SU-DHL-6 (cell line): ENCODE measurements at regions not wholly inside any gene's neighbourhood (a gene's known extent, or its start where the extent isn't known, plus 50 kb on each side); places are given as distances from the start of the nearest gene placed in this dataset.

Source experiments
- H2AFZ ChIP-seq: fragments of 200-600 bp; sonication (generic); 2 replicates; pipeline ENCODE4 v1.6.1; 2014; ENCODE audit warnings: low read depth, mild to moderate bottlenecking, moderate library complexity, mixed read lengths, antibody characterized with exemption, low read length; ENCODE audit not compliant: severe bottlenecking
- H3F3A ChIP-seq: fragments of 200-600 bp; shearing (Covaris generic); 2 replicates; pipeline ENCODE4 v1.6.0; 2016; ENCODE audit warnings: antibody characterized with exemption, mild to moderate bottlenecking; ENCODE audit not compliant: insufficient read depth
- H3K27ac ChIP-seq: fragments of 200-600 bp; sonication (generic); 2 replicates; pipeline ENCODE4 v1.5.1; 2016; ENCODE audit warnings: low read depth, mild to moderate bottlenecking, low read length, moderate library complexity, mixed read lengths
- H3K27me3 ChIP-seq: fragments of 200-600 bp; sonication (generic), shearing (Covaris generic); 2 replicates; pipeline ENCODE4 v1.6.0; 2014; ENCODE audit warnings: mild to moderate bottlenecking, low read length
- H3K36me3 ChIP-seq: fragments of 200-600 bp; sonication (generic); 2 replicates; pipeline ENCODE4 v1.6.1; 2014; ENCODE audit warnings: mild to moderate bottlenecking, low read length, mixed read lengths
- H3K4me2 ChIP-seq: fragments of 300-600, 200-600 bp; shearing (Covaris generic), sonication (generic); 2 replicates; pipeline ENCODE4 v1.6.0; 2014; ENCODE audit warnings: low read length, low read depth, mild to moderate bottlenecking; ENCODE audit not compliant: poor library complexity, severe bottlenecking
- H3K4me3 ChIP-seq: fragments of 200-600 bp; sonication (generic); 2 replicates; pipeline ENCODE4 v1.5.1; 2014; ENCODE audit warnings: antibody characterized with exemption, low read length, mild to moderate bottlenecking, mixed read lengths; ENCODE audit not compliant: insufficient read depth, poor library complexity, severe bottlenecking
- H3K79me2 ChIP-seq: fragments of 200-600 bp; sonication (generic); 2 replicates; pipeline ENCODE4 v1.6.1; 2014; ENCODE audit warnings: mild to moderate bottlenecking, low read length, moderate library complexity; ENCODE audit not compliant: insufficient read depth
- H3K9ac ChIP-seq: fragments of 200-600 bp; sonication (generic); 2 replicates; pipeline ENCODE4 v1.7.0; 2014; ENCODE audit warnings: mild to moderate bottlenecking, low read length
- H3K9me2 ChIP-seq: fragments of 200-600 bp; sonication (generic); replicated peaks from 2 replicates; pipeline ENCODE4 v1.6.1; 2014; ENCODE audit warnings: low read length; ENCODE audit not compliant: insufficient read depth
- H3K9me3 ChIP-seq: fragments of 200-600 bp; sonication (generic); 2 replicates; pipeline ENCODE4 v1.6.1; 2014; ENCODE audit warnings: low read length, mixed read lengths; ENCODE audit not compliant: insufficient read depth
- H4K20me1 ChIP-seq: fragments of 200-600 bp; sonication (generic); 2 replicates; pipeline ENCODE4 v1.6.1; 2014; ENCODE audit warnings: low read depth, mild to moderate bottlenecking, antibody characterized with exemption, low read length, moderate library complexity, mixed read lengths
- EZH2phosphoT487 ChIP-seq: fragments of 200-600 bp; sonication (generic), shearing (Covaris generic); conservative IDR thresholded peaks from 2 replicates; pipeline ENCODE4 v1.6.1; 2018; ENCODE audit warnings: mild to moderate bottlenecking, antibody characterized with exemption, low read length, moderate library complexity, mixed read lengths
- TF ChIP-seq, protein P1 (sequence below): fragments of 200-600 bp; sonication (generic); IDR thresholded peaks from one replicate; pipeline ENCODE4 v1.5.1; 2017; ENCODE audit warnings: antibody characterized with exemption, mild to moderate bottlenecking, low read length, moderate library complexity; ENCODE audit not compliant: insufficient read depth, poor library complexity, severe bottlenecking

DNA sequence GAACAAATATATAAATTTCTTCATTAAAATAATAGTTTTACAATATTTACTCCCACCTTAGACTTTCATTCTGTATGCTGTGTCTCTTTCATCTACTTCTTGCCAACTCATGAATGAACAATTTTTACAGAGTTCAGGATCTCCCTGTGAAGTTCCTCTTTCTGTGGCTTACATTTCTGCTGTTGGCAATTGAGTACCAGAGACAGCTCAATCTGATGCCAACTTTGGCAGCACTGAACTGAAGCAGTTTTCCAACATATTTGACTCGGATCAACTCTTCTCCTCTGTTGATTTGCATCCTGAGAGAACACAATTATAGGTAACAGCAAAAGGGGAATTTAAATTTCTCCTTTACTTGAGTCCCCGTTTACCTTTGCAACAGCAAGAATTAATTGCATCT, 1262.2 kb downstream of the EFNA5 start:
- Histone ChIP-seq H3K4me3 (no peak overlapping the region), H3K27ac (no peak overlapping the region), H3K9ac (no peak overlapping the region), H2AFZ (no peak overlapping the region), H3F3A (no peaks in the 10 kb centered on the region), H4K20me1 (no peaks in the 10 kb centered on the region), H3K27me3 (no peaks in the 10 kb centered on the region), H3K79me2 (no peaks in the 10 kb centered on the region), H3K9me2 (no peaks in the 10 kb centered on the region), H3K36me3 (no peaks in the 10 kb centered on the region), H3K4me2 (no peak overlapping the region), H3K9me3 (no peaks in the 10 kb centered on the region)
- TF ChIP-seq, protein P1, sequence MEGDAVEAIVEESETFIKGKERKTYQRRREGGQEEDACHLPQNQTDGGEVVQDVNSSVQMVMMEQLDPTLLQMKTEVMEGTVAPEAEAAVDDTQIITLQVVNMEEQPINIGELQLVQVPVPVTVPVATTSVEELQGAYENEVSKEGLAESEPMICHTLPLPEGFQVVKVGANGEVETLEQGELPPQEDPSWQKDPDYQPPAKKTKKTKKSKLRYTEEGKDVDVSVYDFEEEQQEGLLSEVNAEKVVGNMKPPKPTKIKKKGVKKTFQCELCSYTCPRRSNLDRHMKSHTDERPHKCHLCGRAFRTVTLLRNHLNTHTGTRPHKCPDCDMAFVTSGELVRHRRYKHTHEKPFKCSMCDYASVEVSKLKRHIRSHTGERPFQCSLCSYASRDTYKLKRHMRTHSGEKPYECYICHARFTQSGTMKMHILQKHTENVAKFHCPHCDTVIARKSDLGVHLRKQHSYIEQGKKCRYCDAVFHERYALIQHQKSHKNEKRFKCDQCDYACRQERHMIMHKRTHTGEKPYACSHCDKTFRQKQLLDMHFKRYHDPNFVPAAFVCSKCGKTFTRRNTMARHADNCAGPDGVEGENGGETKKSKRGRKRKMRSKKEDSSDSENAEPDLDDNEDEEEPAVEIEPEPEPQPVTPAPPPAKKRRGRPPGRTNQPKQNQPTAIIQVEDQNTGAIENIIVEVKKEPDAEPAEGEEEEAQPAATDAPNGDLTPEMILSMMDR: no peak
- no peak for TF ChIP-seq EZH2phosphoT487

DNA sequence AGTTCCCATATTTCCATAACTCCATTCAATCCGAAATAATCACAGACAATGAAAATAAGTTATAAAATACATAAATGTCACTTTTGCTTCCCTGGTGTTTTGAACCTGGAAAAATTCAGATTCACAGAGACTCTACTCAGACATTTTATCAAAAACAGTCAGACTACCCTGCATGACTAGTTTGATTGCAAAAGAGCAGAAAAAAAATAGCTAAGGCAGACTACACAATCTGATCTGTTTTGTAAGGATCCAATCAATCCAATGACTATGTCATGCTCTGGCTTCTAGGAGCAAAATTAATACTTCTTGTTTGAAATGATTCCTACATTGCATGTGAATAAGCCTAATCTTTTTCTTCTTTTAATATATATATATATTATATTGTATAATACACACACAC, 1262.6 kb downstream of the EFNA5 start:
- TF ChIP-seq EZH2phosphoT487: no peak
- TF ChIP-seq, protein P1: no peak
- no peak overlapping the region for H3K4me2 ChIP-seq
- H3K36me3 ChIP-seq: no peaks in the 10 kb centered on the region

DNA sequence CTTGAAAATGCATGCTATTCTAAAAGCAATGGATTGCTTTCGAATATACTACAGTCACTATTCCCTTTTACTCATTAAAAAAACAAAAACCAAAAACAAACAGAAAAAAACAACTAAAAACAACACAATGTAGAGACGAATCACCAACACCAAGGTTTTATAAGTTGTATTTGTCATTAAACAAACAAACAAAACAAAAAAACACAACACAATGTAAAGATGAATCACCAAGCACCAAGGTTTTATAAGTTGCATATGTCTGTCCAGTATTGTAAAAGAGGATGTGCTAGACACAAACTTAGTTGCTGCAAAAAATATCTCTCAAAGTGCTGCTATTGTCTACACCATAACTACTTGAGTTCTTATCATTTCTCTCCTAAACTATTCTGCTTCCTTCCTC, 1269.2 kb downstream of the EFNA5 start:
- no peak overlapping the region for H2AFZ ChIP-seq
- H4K20me1 ChIP-seq: no peaks in the 10 kb centered on the region
- H3K4me2 ChIP-seq: no peak overlapping the region
- H3K27me3 ChIP-seq: no peaks in the 10 kb centered on the region
- no peak overlapping the region for H3K27ac ChIP-seq
- H3K4me3 ChIP-seq: no peak overlapping the region
- no peak for TF ChIP-seq EZH2phosphoT487
- TF ChIP-seq, protein P1: no peak
- no peaks in the 10 kb centered on the region for H3K79me2 ChIP-seq
- H3K9ac ChIP-seq: no peak overlapping the region
- no peaks in the 10 kb centered on the region for H3K9me2 ChIP-seq
- no peaks in the 10 kb centered on the region for H3K9me3 ChIP-seq
- H3F3A ChIP-seq: no peaks in the 10 kb centered on the region
- no peaks in the 10 kb centered on the region for H3K36me3 ChIP-seq

More for the DNA sequence above, 1262.6 kb downstream of the EFNA5 start:
- Histone ChIP-seq H3K79me2 (no peaks in the 10 kb centered on the region), H3K9me3 (no peaks in the 10 kb centered on the region), H4K20me1 (no peaks in the 10 kb centered on the region), H3K9me2 (no peaks in the 10 kb centered on the region), H2AFZ (no peak overlapping the region), H3F3A (no peaks in the 10 kb centered on the region), H3K4me3 (no peak overlapping the region), H3K9ac (no peak overlapping the region), H3K27ac (no peak overlapping the region), H3K27me3 (no peaks in the 10 kb centered on the region)

DNA sequence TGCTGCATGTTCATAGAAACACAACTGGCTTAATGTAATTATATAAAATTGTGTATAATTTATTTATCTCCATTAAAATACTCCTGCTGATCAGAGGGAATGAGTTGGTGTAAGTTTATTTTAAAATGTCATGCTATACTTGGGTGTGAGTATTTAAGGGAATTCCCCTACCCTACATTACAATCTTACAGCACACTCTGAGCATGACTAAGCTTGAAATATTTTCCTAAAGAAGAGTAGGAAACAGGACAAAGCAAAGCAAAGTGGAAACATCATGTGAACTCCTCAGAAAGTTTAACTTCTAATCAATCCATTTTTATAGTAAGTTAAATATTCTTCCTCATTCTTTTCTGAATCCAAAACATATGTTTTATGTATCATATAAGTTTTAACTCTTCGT, 1271.3 kb downstream of the EFNA5 start:
- no peak overlapping the region for H3K9ac ChIP-seq
- H3F3A ChIP-seq: no peaks in the 10 kb centered on the region
- TF ChIP-seq, protein P1: no peak
- no peak for TF ChIP-seq EZH2phosphoT487
- H3K27me3 ChIP-seq: no peaks in the 10 kb centered on the region
- H3K4me2 ChIP-seq: no peak overlapping the region
- no peaks in the 10 kb centered on the region for H4K20me1 ChIP-seq
- no peak overlapping the region for H2AFZ ChIP-seq
- H3K79me2 ChIP-seq: no peaks in the 10 kb centered on the region
- no peaks in the 10 kb centered on the region for H3K9me3 ChIP-seq
- H3K27ac ChIP-seq: no peak overlapping the region
- H3K9me2 ChIP-seq: no peaks in the 10 kb centered on the region
- H3K4me3 ChIP-seq: no peak overlapping the region
- no peaks in the 10 kb centered on the region for H3K36me3 ChIP-seq
